ENCODE measurements at regions not wholly inside any gene's neighbourhood (a gene's known extent, or its start where the extent isn't known, plus 50 kb on each side); places are given as distances from the start of the nearest gene placed in this dataset.

DNA sequence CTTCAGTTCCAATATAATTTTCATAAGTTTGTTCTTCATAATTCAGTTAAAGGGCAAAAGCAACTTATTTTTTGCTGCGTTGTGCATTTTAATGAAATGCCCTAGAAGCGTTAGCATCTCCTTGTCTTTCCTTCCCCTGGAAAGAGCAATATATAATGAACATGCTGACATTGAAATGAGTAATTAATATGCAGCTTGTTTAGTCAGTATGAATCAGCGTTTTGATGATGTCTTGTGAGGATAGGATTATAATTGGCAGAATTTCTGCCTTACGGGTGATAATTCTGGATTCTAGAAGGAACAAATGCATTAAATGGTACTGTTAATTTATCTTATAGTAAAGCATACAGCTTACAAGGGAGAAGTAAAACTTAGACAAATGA, 152.3 kb upstream of the MMADHC start:
- TF ChIP-seq ARNTL (CRISPR knock-in tag; IDR thresholded peaks at IDR 0.05; ENCODE audit: borderline replicate concordance, low read depth) (no peak), ZFP3 (CRISPR knock-in tag; IDR thresholded peaks at IDR 0.05) (no peak), BACH2 (CRISPR knock-in tag; IDR thresholded peaks at IDR 0.05; ENCODE audit: borderline replicate concordance) (no peak), TSHZ2 (CRISPR knock-in tag; IDR thresholded peaks at IDR 0.05) (no peak), RARB (CRISPR knock-in tag; IDR thresholded peaks at IDR 0.05) (no peak), CSDC2 (CRISPR knock-in tag; IDR thresholded peaks at IDR 0.05) (no peak), CSRNP3 (CRISPR knock-in tag; IDR thresholded peaks at IDR 0.05) (no peak), ZNF565 (CRISPR knock-in tag; conservative IDR thresholded peaks at IDR 0.05; ENCODE audit: low read depth) (no peak)

Measured in SK-N-SH treated with all-trans-retinoic acid at 6 μM for 48 hours (cell line).